ENCODE measurements at regions not wholly inside any gene's neighbourhood (a gene's known extent, or its start where the extent isn't known, plus 50 kb on each side); places are given as distances from the start of the nearest gene placed in this dataset.
"Not testable (repeated sequence)": the region's sequence is repeated elsewhere in the genome, so short reads cannot be mapped to it uniquely, and the experiment has no call there.

GRCh38 chr3:175956964-175957363 is 1097.8 kb downstream of the NAALADL2 start:
- DNase-seq (ENCODE audit: low spot score) = no peak

- no peak for DNase-seq (ENCODE audit: low spot score)
Measured at GRCh38 chr3:175951047-175951694, 1092.0 kb downstream of the NAALADL2 start.

- no peak for DNase-seq (ENCODE audit: low spot score)
Measured at GRCh38 chr3:175948041-175948440, 1088.9 kb downstream of the NAALADL2 start.

- no peak for DNase-seq (ENCODE audit: low spot score)
Measured at GRCh38 chr3:175941352-175941751, 1082.2 kb downstream of the NAALADL2 start.

- peak; percentile 47 for DNase-seq (ENCODE audit: low spot score)
Measured at GRCh38 chr3:175940881-175941280, 1081.7 kb downstream of the NAALADL2 start.

GRCh38 chr3:175940243-175940642 is 1081.1 kb downstream of the NAALADL2 start:
- no peak for DNase-seq (ENCODE audit: low spot score)

GRCh38 chr3:175937367-175937766 is 1078.2 kb downstream of the NAALADL2 start:
- not testable (repeated sequence) for DNase-seq (ENCODE audit: low spot score)

- DNase-seq (ENCODE audit: low spot score) = no peak
Measured at GRCh38 chr3:175932586-175932985, 1073.5 kb downstream of the NAALADL2 start.

- DNase-seq (ENCODE audit: low spot score) = no peak
Measured at GRCh38 chr3:175919133-175919532, 1060.0 kb downstream of the NAALADL2 start.

- no peak for DNase-seq (ENCODE audit: low spot score)
Measured at GRCh38 chr3:175916191-175916934, 1057.2 kb downstream of the NAALADL2 start.

GRCh38 chr3:175914785-175915184 is 1055.7 kb downstream of the NAALADL2 start:
- no peak for DNase-seq (ENCODE audit: low spot score)

- DNase-seq (ENCODE audit: low spot score) = no peak
Measured at GRCh38 chr3:175913286-175913685, 1054.2 kb downstream of the NAALADL2 start.

- DNase-seq (ENCODE audit: low spot score) = no peak
Measured at GRCh38 chr3:175911937-175912336, 1052.8 kb downstream of the NAALADL2 start.

GRCh38 chr3:175902226-175902625 is 1043.1 kb downstream of the NAALADL2 start:
- no peak for DNase-seq (ENCODE audit: low spot score)

GRCh38 chr3:175898194-175898593 is 1039.1 kb downstream of the NAALADL2 start:
- no peak for DNase-seq (ENCODE audit: low spot score)

- DNase-seq (ENCODE audit: low spot score) = no peak
Measured at GRCh38 chr3:175896655-175897054, 1037.5 kb downstream of the NAALADL2 start.

GRCh38 chr3:175895731-175896130 is 1036.6 kb downstream of the NAALADL2 start:
- no peak for DNase-seq (ENCODE audit: low spot score)

GRCh38 chr3:175893566-175893965 is 1034.4 kb downstream of the NAALADL2 start:
- DNase-seq (ENCODE audit: low spot score) = no peak

GRCh38 chr3:175890066-175890465 is 1030.9 kb downstream of the NAALADL2 start:
- no peak for DNase-seq (ENCODE audit: low spot score)

- DNase-seq (ENCODE audit: low spot score) = no peak
Measured at GRCh38 chr3:175885231-175885766, 1026.2 kb downstream of the NAALADL2 start.

GRCh38 chr3:175879417-175879816 is 1020.3 kb downstream of the NAALADL2 start:
- no peak for DNase-seq (ENCODE audit: low spot score)

GRCh38 chr3:175869404-175869803 is 1010.3 kb downstream of the NAALADL2 start:
- no peak for DNase-seq (ENCODE audit: low spot score)

- no peak for DNase-seq (ENCODE audit: low spot score)
Measured at GRCh38 chr3:175868626-175869025, 1009.5 kb downstream of the NAALADL2 start.

Measured in ecto neural progenitor cell (in vitro differentiated cells).